HepG2 (cell line): ENCODE measurements at regions not wholly inside any gene's neighbourhood (a gene's known extent, or its start where the extent isn't known, plus 50 kb on each side); places are given as distances from the start of the nearest gene placed in this dataset.

Experiments
- CHD2 ChIP-seq: IDR thresholded peaks from 2 replicates; pipeline ENCODE4 v1.6.1; 2011; ENCODE audit warnings: low read depth, low read length, improper control_type of control experiment
- MAF1 ChIP-seq: sonication (generic); formaldehyde crosslinking; IDR thresholded peaks from 2 replicates; pipeline ENCODE4 v1.5.0; 2020; ENCODE audit warnings: missing genetic modification reagents, borderline replicate concordance
- ZBTB14 ChIP-seq: sonication (generic); formaldehyde crosslinking; IDR thresholded peaks from 2 replicates; pipeline ENCODE4 v1.4.0; 2020; ENCODE audit warnings: missing genetic modification reagents

- TF ChIP-seq ZBTB14 (CRISPR knock-in tag) = no peak
- TF ChIP-seq CHD2 = no peak
- no peak for TF ChIP-seq MAF1 (CRISPR knock-in tag)
Measured at GRCh38 chr3:72279631-72280041, 494.7 kb upstream of the PROK2 start.
